Fibroblast of skin of scalp (primary cell): ENCODE measurements at regions not wholly inside any gene's neighbourhood (a gene's known extent, or its start where the extent isn't known, plus 50 kb on each side); places are given as distances from the start of the nearest gene placed in this dataset.
"Not testable (repeated sequence)": the region's sequence is repeated elsewhere in the genome, so short reads cannot be mapped to it uniquely, and the experiment has no call there.

Source experiments
- DNase-seq: peaks from one replicate; pipeline ENCODE4 v3.0.0-alpha.2; 2013

- DNase-seq: no peak
These were observed 59.3 kb downstream of the EBLN2 start for GRCh38 chr3:73120710-73121109.

- no peak for DNase-seq
These were observed 60.3 kb downstream of the EBLN2 start for GRCh38 chr3:73121669-73122331.

GRCh38 chr3:73134034-73134433, 72.6 kb downstream of the EBLN2 start:
- DNase-seq: no peak

GRCh38 chr3:73136941-73137340, 75.5 kb downstream of the EBLN2 start:
- no peak for DNase-seq

GRCh38 chr3:73137736-73138403, 76.4 kb downstream of the EBLN2 start:
- DNase-seq: no peak

GRCh38 chr3:73140772-73141442, 79.4 kb downstream of the EBLN2 start:
- DNase-seq: no peak

GRCh38 chr3:73141525-73141924, 80.1 kb downstream of the EBLN2 start:
- peak; percentile 32 for DNase-seq

GRCh38 chr3:73143401-73143800, 81.9 kb downstream of the EBLN2 start:
- no peak for DNase-seq

GRCh38 chr3:73143821-73144237, 82.4 kb downstream of the EBLN2 start:
- DNase-seq: peak; percentile 85

- DNase-seq: peak; percentile 5
These were observed 82.8 kb downstream of the EBLN2 start for GRCh38 chr3:73144276-73144675.

- DNase-seq: no peak
These were observed 83.4 kb downstream of the EBLN2 start for GRCh38 chr3:73144828-73145227.

GRCh38 chr3:73147479-73147878, 86.0 kb downstream of the EBLN2 start:
- DNase-seq: not testable (repeated sequence)

- no peak for DNase-seq
These were observed 86.7 kb downstream of the EBLN2 start for GRCh38 chr3:73148206-73148605.

- DNase-seq: no peak
These were observed 87.2 kb downstream of the EBLN2 start for GRCh38 chr3:73148682-73149081.

GRCh38 chr3:73150369-73151130, 89.1 kb downstream of the EBLN2 start:
- DNase-seq: no peak

- DNase-seq: not testable (repeated sequence)
These were observed 91.1 kb downstream of the EBLN2 start for GRCh38 chr3:73152571-73152970.

- not testable (repeated sequence) for DNase-seq
These were observed 91.6 kb downstream of the EBLN2 start for GRCh38 chr3:73153057-73153456.

- DNase-seq: not testable (repeated sequence)
These were observed 92.8 kb downstream of the EBLN2 start for GRCh38 chr3:73154261-73154660.

GRCh38 chr3:73155441-73155840, 94.0 kb downstream of the EBLN2 start:
- DNase-seq: not testable (repeated sequence)

GRCh38 chr3:73164622-73165021, 103.2 kb downstream of the EBLN2 start:
- DNase-seq: no peak

GRCh38 chr3:73175698-73176097, 114.2 kb downstream of the EBLN2 start:
- no peak for DNase-seq

- no peak for DNase-seq
These were observed 115.5 kb downstream of the EBLN2 start for GRCh38 chr3:73176941-73177340.

GRCh38 chr3:73177827-73178226, 116.4 kb downstream of the EBLN2 start:
- DNase-seq: no peak
